Loucy (cell line): ENCODE measurements at regions not wholly inside any gene's neighbourhood (a gene's known extent, or its start where the extent isn't known, plus 50 kb on each side); places are given as distances from the start of the nearest gene placed in this dataset.

Experiments used
- EZH2phosphoT487 ChIP-seq: fragments of 200-600 bp; IDR thresholded peaks from 2 replicates; pipeline ENCODE4 v1.6.1; 2018; ENCODE audit warnings: antibody characterized with exemption, mild to moderate bottlenecking, moderate library complexity, borderline replicate concordance
- TF ChIP-seq, protein P1 (sequence below): fragments of 200-600 bp; sonication (generic); conservative IDR thresholded peaks from 2 replicates; pipeline ENCODE4 v1.5.1; 2014; ENCODE audit warnings: mild to moderate bottlenecking, antibody characterized with exemption, low read length

DNA sequence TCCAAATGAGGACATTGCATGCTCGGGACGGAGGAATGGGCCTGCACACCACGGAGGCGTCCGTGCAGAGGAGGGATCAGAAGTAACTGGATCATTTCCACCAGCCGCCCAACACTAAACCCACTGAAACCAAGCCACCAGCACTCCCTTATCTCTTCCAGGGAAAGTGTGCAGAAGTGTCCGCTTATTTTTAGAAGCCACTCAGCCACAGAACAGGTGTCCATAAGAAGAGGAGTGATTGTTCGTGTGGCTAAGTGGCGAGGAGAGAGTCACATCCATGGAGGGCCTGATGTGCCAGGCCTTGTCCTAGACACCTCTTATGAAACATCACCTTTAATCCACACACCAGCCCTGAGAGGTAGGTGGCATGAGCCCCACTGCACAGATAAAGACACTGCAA is 407.9 kb upstream of the NPVF start:
- TF ChIP-seq, protein P1, sequence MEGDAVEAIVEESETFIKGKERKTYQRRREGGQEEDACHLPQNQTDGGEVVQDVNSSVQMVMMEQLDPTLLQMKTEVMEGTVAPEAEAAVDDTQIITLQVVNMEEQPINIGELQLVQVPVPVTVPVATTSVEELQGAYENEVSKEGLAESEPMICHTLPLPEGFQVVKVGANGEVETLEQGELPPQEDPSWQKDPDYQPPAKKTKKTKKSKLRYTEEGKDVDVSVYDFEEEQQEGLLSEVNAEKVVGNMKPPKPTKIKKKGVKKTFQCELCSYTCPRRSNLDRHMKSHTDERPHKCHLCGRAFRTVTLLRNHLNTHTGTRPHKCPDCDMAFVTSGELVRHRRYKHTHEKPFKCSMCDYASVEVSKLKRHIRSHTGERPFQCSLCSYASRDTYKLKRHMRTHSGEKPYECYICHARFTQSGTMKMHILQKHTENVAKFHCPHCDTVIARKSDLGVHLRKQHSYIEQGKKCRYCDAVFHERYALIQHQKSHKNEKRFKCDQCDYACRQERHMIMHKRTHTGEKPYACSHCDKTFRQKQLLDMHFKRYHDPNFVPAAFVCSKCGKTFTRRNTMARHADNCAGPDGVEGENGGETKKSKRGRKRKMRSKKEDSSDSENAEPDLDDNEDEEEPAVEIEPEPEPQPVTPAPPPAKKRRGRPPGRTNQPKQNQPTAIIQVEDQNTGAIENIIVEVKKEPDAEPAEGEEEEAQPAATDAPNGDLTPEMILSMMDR: no peak
- TF ChIP-seq EZH2phosphoT487: no peak
